H9 (cell line): ENCODE measurements at regions not wholly inside any gene's neighbourhood (a gene's known extent, or its start where the extent isn't known, plus 50 kb on each side); places are given as distances from the start of the nearest gene placed in this dataset.

Experiments used
- DNase-seq: peaks from one replicate; pipeline ENCODE4 v3.0.0-alpha.2; 2017
- H2AFZ ChIP-seq: one replicate; pipeline ENCODE4 v1.6.1; 2013; ENCODE audit warnings: mild to moderate bottlenecking, low read length, control low read depth, moderate library complexity
- H2AK5ac ChIP-seq: 2 replicates; pipeline ENCODE4 v1.6.1; 2013; ENCODE audit warnings: low read length, control low read depth, mixed read lengths; ENCODE audit not compliant: insufficient read length
- H2BK120ac ChIP-seq: one replicate; pipeline ENCODE4 v1.6.1; 2013; ENCODE audit warnings: low read depth, mild to moderate bottlenecking, low read length, control low read depth, inconsistent platforms; ENCODE audit not compliant: poor library complexity, severe bottlenecking
- H2BK12ac ChIP-seq: 2 replicates; pipeline ENCODE4 v1.6.1; 2013; ENCODE audit warnings: low read length, control low read depth, mixed read lengths, low read depth; ENCODE audit not compliant: insufficient read length
- H2BK15ac ChIP-seq: 2 replicates; pipeline ENCODE4 v1.6.1; 2013; ENCODE audit warnings: low read depth, low read length, control low read depth
- H2BK20ac ChIP-seq: one replicate; pipeline ENCODE4 v1.6.1; 2013; ENCODE audit warnings: low read depth, mild to moderate bottlenecking, low read length, control low read depth, inconsistent platforms; ENCODE audit not compliant: poor library complexity, severe bottlenecking
- H2BK5ac ChIP-seq: 2 replicates; pipeline ENCODE4 v1.6.1; 2013; ENCODE audit warnings: low read length, control low read depth, mixed read lengths; ENCODE audit not compliant: insufficient read length
- H3K14ac ChIP-seq: 2 replicates; pipeline ENCODE4 v1.6.1; 2013; ENCODE audit warnings: low read length, control low read depth; ENCODE audit not compliant: insufficient read depth
- H3K18ac ChIP-seq: 2 replicates; pipeline ENCODE4 v1.6.1; 2013; ENCODE audit warnings: low read depth, mild to moderate bottlenecking, mixed read lengths, low read length, control low read depth; ENCODE audit not compliant: insufficient read length
- H3K23ac ChIP-seq: 2 replicates; pipeline ENCODE4 v1.6.1; 2013; ENCODE audit warnings: low read length, control low read depth, mixed read lengths, low read depth; ENCODE audit not compliant: insufficient read length
- H3K23me2 ChIP-seq: 2 replicates; pipeline ENCODE4 v1.6.1; 2013; ENCODE audit warnings: low read depth, mild to moderate bottlenecking, mixed read lengths, low read length, control low read depth; ENCODE audit not compliant: insufficient read length, poor library complexity, severe bottlenecking
- H3K27ac ChIP-seq: 2 replicates; pipeline ENCODE4 v1.5.1; 2013; ENCODE audit warnings: low read length, control low read depth, mixed read lengths, low read depth; ENCODE audit not compliant: insufficient read length
- H3K27me3 ChIP-seq: 2 replicates; pipeline ENCODE4 v1.6.1; 2013; ENCODE audit warnings: low read length, control low read depth, inconsistent platforms; ENCODE audit not compliant: insufficient read depth
- H3K4ac ChIP-seq: 2 replicates; pipeline ENCODE4 v1.6.1; 2013; ENCODE audit warnings: low read depth, mild to moderate bottlenecking, control low read depth, inconsistent platforms, low read length, moderate library complexity
- H3K4me1 ChIP-seq: 2 replicates; pipeline ENCODE4 v1.6.1; 2013; ENCODE audit warnings: low read length, control low read depth, inconsistent platforms; ENCODE audit not compliant: insufficient read depth
- H3K4me2 ChIP-seq: 2 replicates; pipeline ENCODE4 v1.6.1; 2013; ENCODE audit warnings: low read length, control low read depth, mixed read lengths; ENCODE audit not compliant: insufficient read length, insufficient read depth
- H3K56ac ChIP-seq: 2 replicates; pipeline ENCODE4 v1.6.1; 2013; ENCODE audit warnings: low read depth, mild to moderate bottlenecking, mixed read lengths, low read length, control low read depth; ENCODE audit not compliant: insufficient read length
- H3K79me1 ChIP-seq: 2 replicates; pipeline ENCODE4 v1.6.1; 2013; ENCODE audit warnings: low read depth, mild to moderate bottlenecking, moderate library complexity, low read length, control low read depth, inconsistent platforms; ENCODE audit not compliant: insufficient read depth, poor library complexity, severe bottlenecking
- H3K79me2 ChIP-seq: 2 replicates; pipeline ENCODE4 v1.6.1; 2013; ENCODE audit warnings: low read length, control low read depth, inconsistent platforms; ENCODE audit not compliant: insufficient read depth
- H3K9ac ChIP-seq: 2 replicates; pipeline ENCODE4 v1.6.1; 2013; ENCODE audit warnings: low read length, control low read depth, mixed read lengths; ENCODE audit not compliant: insufficient read length; ENCODE audit errors: extremely low read depth
- H3K9me3 ChIP-seq: one replicate; pipeline ENCODE4 v1.6.1; 2013; ENCODE audit warnings: low read depth, low read length, inconsistent platforms; ENCODE audit not compliant: control insufficient read depth
- H3T11ph ChIP-seq: one replicate; pipeline ENCODE4 v1.6.1; 2013; ENCODE audit warnings: mild to moderate bottlenecking, low read length, control low read depth, inconsistent platforms
- H4K20me1 ChIP-seq: one replicate; pipeline ENCODE4 v1.6.1; 2013; ENCODE audit not compliant: control insufficient read depth, insufficient read length, insufficient read depth
- H4K5ac ChIP-seq: 2 replicates; pipeline ENCODE4 v1.6.1; 2013; ENCODE audit warnings: low read depth, mild to moderate bottlenecking, mixed read lengths, low read length, control low read depth; ENCODE audit not compliant: insufficient read length
- H4K8ac ChIP-seq: replicated peaks from 2 replicates; pipeline ENCODE4 v1.6.1; 2013; ENCODE audit warnings: low read length, control low read depth, mixed read lengths, low read depth; ENCODE audit not compliant: insufficient read length
- H4K91ac ChIP-seq: 2 replicates; pipeline ENCODE4 v1.6.1; 2013; ENCODE audit warnings: low read depth, mild to moderate bottlenecking, moderate library complexity, mixed read lengths, low read length, control low read depth; ENCODE audit not compliant: insufficient read length
- H3K27ac Mint-ChIP-seq, 3 experiments: 2 replicates in 2 of 3; 3 replicates in 1 of 3; pipeline ENCODE4 v1.8.0; 2020 to 2021; ENCODE audit warnings: mixed read lengths in 3 of 3, mild to moderate bottlenecking in 1 of 3, moderate library complexity in 1 of 3
- H3K27me3 Mint-ChIP-seq: 2 replicates; pipeline ENCODE4 v1.8.0; 2021; ENCODE audit warnings: low read depth, mild to moderate bottlenecking, moderate library complexity, mixed read lengths
- H3K36me3 Mint-ChIP-seq, 3 experiments: 2 replicates in 2 of 3; 3 replicates in 1 of 3; pipeline ENCODE4 v1.8.0; 2020 to 2021; ENCODE audit warnings: low read depth in 3 of 3, mixed read lengths in 3 of 3; ENCODE audit not compliant: insufficient read depth in 1 of 3
- H3K4me1 Mint-ChIP-seq, 2 experiments: 2 replicates each; pipeline ENCODE4 v1.8.0; 2020; ENCODE audit warnings: mixed read lengths in 2 of 2
- H3K4me3 Mint-ChIP-seq, 2 experiments: 2 replicates in 1 of 2; 3 replicates in 1 of 2; pipeline ENCODE4 v1.8.0; 2020 to 2021; ENCODE audit warnings: mild to moderate bottlenecking in 2 of 2, mixed read lengths in 2 of 2, moderate library complexity in 1 of 2
- H3K9me3 Mint-ChIP-seq, 2 experiments: 2 replicates in 1 of 2; 3 replicates in 1 of 2; pipeline ENCODE4 v1.8.0; 2020; ENCODE audit warnings: mild to moderate bottlenecking in 2 of 2, mixed read lengths in 2 of 2, moderate library complexity in 1 of 2
- CTCF ChIP-seq: fragments of 200-600 bp; sonication (generic); conservative IDR thresholded peaks from 3 replicates; pipeline ENCODE4 v1.8.0; 2021; ENCODE audit warnings: antibody characterized with exemption, mild to moderate bottlenecking
- WGBS: extraction: QIAGEN DNeasy Blood & Tissue Kit; methylation state at CpG from one replicate; pipeline ENCODE4 v1.1.7; 2013; ENCODE audit warnings: missing lambda C conversion rate, low lambda C conversion rate, mixed read lengths; ENCODE audit not compliant: insufficient read length; ENCODE audit errors: extremely low coverage; 5-methylcytosine and 5-hydroxymethylcytosine counted together

- H3K4ac ChIP-seq = no peak overlapping the region
- peaks cover 6 to 8% of the 10 kb centered on the region in 2 experiments; a peak in 4 of 5 replicates for H3K9me3 Mint-ChIP-seq
- H4K5ac ChIP-seq = no peak overlapping the region
- no peaks in the 10 kb centered on the region; the same call in none of the 2 replicates for H3K27me3 Mint-ChIP-seq
- no peaks in the 10 kb centered on the region; the same call in 1 of the 2 replicates for H3K4me1 ChIP-seq
- no peaks in the 10 kb centered on the region for H3K79me2 ChIP-seq
- H3K4me2 ChIP-seq = no peak overlapping the region
- no peak overlapping the region for H2BK5ac ChIP-seq
- H3K27me3 ChIP-seq = no peaks in the 10 kb centered on the region
- no peaks in the 10 kb centered on the region for H4K20me1 ChIP-seq
- peaks cover 0 to 2% (median 0%) of the 10 kb centered on the region in 3 experiments; a peak in 2 of 7 replicates for H3K36me3 Mint-ChIP-seq
- WGBS = no CpG with 5 or more reads among the region's 5 CpGs
- H4K8ac ChIP-seq = no peak overlapping the region
- no peaks in the 10 kb centered on the region for H3K23me2 ChIP-seq
- no peak overlapping the region for H2BK12ac ChIP-seq
- H2AK5ac ChIP-seq = no peak overlapping the region
- H3K9me3 ChIP-seq = no peaks in the 10 kb centered on the region
- H2BK15ac ChIP-seq = no peak overlapping the region
- H2BK20ac ChIP-seq = no peak overlapping the region
- no peak overlapping the region for H3K56ac ChIP-seq
- no peak overlapping the region for H3K14ac ChIP-seq
- no peak overlapping the region for H3K27ac Mint-ChIP-seq
- DNase-seq = no peak
- H3K79me1 ChIP-seq = no peaks in the 10 kb centered on the region
- no peak for TF ChIP-seq CTCF
- no peak overlapping the region for H3K27ac ChIP-seq
- peaks cover 0 to 4% of the 10 kb centered on the region in 2 experiments; a peak in 1 of 4 replicates for H3K4me1 Mint-ChIP-seq
- H3T11ph ChIP-seq = no peak overlapping the region
- no peak overlapping the region for H3K9ac ChIP-seq
- no peak overlapping the region for H2BK120ac ChIP-seq
- no peak overlapping the region for H3K4me3 Mint-ChIP-seq
- no peak overlapping the region for H2AFZ ChIP-seq
- H3K18ac ChIP-seq = no peak overlapping the region
- no peak overlapping the region for H3K23ac ChIP-seq
- H4K91ac ChIP-seq = no peak overlapping the region
These were observed 125.6 kb upstream of the ZNF32 start for GRCh38 chr10:43774234-43774769.
